ENCODE measurements at regions not wholly inside any gene's neighbourhood (a gene's known extent, or its start where the extent isn't known, plus 50 kb on each side); places are given as distances from the start of the nearest gene placed in this dataset.

DNA sequence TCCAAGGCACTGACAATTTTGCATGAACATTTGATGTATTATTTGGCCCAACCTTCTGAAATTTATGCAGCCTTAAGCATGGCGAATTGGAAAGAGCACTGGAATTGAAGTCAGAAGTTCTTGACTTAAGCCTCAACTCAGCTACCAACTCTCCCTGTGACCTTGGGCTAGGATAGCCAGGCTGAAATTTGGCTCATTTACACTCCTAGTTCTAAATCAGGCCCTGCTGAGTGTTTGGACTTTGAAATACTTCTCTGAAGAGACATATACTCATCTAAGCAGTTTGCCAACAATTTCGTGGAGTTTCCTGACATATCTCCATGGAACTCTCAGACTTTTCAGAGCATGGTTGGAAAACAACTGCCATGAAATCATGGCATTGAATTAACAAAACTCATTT lies 489.6 kb upstream of the PIK3C3 start (continued):
- TF ChIP-seq, protein P1, sequence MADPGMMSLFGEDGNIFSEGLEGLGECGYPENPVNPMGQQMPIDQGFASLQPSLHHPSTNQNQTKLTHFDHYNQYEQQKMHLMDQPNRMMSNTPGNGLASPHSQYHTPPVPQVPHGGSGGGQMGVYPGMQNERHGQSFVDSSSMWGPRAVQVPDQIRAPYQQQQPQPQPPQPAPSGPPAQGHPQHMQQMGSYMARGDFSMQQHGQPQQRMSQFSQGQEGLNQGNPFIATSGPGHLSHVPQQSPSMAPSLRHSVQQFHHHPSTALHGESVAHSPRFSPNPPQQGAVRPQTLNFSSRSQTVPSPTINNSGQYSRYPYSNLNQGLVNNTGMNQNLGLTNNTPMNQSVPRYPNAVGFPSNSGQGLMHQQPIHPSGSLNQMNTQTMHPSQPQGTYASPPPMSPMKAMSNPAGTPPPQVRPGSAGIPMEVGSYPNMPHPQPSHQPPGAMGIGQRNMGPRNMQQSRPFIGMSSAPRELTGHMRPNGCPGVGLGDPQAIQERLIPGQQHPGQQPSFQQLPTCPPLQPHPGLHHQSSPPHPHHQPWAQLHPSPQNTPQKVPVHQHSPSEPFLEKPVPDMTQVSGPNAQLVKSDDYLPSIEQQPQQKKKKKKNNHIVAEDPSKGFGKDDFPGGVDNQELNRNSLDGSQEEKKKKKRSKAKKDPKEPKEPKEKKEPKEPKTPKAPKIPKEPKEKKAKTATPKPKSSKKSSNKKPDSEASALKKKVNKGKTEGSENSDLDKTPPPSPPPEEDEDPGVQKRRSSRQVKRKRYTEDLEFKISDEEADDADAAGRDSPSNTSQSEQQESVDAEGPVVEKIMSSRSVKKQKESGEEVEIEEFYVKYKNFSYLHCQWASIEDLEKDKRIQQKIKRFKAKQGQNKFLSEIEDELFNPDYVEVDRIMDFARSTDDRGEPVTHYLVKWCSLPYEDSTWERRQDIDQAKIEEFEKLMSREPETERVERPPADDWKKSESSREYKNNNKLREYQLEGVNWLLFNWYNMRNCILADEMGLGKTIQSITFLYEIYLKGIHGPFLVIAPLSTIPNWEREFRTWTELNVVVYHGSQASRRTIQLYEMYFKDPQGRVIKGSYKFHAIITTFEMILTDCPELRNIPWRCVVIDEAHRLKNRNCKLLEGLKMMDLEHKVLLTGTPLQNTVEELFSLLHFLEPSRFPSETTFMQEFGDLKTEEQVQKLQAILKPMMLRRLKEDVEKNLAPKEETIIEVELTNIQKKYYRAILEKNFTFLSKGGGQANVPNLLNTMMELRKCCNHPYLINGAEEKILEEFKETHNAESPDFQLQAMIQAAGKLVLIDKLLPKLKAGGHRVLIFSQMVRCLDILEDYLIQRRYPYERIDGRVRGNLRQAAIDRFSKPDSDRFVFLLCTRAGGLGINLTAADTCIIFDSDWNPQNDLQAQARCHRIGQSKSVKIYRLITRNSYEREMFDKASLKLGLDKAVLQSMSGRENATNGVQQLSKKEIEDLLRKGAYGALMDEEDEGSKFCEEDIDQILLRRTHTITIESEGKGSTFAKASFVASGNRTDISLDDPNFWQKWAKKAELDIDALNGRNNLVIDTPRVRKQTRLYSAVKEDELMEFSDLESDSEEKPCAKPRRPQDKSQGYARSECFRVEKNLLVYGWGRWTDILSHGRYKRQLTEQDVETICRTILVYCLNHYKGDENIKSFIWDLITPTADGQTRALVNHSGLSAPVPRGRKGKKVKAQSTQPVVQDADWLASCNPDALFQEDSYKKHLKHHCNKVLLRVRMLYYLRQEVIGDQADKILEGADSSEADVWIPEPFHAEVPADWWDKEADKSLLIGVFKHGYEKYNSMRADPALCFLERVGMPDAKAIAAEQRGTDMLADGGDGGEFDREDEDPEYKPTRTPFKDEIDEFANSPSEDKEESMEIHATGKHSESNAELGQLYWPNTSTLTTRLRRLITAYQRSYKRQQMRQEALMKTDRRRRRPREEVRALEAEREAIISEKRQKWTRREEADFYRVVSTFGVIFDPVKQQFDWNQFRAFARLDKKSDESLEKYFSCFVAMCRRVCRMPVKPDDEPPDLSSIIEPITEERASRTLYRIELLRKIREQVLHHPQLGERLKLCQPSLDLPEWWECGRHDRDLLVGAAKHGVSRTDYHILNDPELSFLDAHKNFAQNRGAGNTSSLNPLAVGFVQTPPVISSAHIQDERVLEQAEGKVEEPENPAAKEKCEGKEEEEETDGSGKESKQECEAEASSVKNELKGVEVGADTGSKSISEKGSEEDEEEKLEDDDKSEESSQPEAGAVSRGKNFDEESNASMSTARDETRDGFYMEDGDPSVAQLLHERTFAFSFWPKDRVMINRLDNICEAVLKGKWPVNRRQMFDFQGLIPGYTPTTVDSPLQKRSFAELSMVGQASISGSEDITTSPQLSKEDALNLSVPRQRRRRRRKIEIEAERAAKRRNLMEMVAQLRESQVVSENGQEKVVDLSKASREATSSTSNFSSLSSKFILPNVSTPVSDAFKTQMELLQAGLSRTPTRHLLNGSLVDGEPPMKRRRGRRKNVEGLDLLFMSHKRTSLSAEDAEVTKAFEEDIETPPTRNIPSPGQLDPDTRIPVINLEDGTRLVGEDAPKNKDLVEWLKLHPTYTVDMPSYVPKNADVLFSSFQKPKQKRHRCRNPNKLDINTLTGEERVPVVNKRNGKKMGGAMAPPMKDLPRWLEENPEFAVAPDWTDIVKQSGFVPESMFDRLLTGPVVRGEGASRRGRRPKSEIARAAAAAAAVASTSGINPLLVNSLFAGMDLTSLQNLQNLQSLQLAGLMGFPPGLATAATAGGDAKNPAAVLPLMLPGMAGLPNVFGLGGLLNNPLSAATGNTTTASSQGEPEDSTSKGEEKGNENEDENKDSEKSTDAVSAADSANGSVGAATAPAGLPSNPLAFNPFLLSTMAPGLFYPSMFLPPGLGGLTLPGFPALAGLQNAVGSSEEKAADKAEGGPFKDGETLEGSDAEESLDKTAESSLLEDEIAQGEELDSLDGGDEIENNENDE (IDR thresholded peaks at IDR 0.05; ENCODE audit: insufficient replicate concordance, low read length): no peak
- no peak for TF ChIP-seq SAP30 (IDR thresholded peaks at IDR 0.05; ENCODE audit: insufficient read depth, insufficient replicate concordance, low read length)
- no peak for TF ChIP-seq EGR1 (IDR thresholded peaks at IDR 0.05; ENCODE audit: borderline replicate concordance, low read depth, low read length)
- TF ChIP-seq SIRT6 (IDR thresholded peaks at IDR 0.05; ENCODE audit: low read length): no peak
- TF ChIP-seq HDAC6 (IDR thresholded peaks at IDR 0.05; ENCODE audit: low read depth, low read length): no peak
- TF ChIP-seq TAF7 (optimal IDR thresholded peaks at IDR 0.05; ENCODE audit: borderline replicate concordance, low read depth, low read length): no peak
- TF ChIP-seq SUZ12 (IDR thresholded peaks at IDR 0.05; ENCODE audit: low read length): no peak
- no peak for TF ChIP-seq JUN (IDR thresholded peaks at IDR 0.05; ENCODE audit: low read depth, low read length)
- no peak for TF ChIP-seq KDM1A (IDR thresholded peaks at IDR 0.05; ENCODE audit: borderline replicate concordance, low read length)

Measured in H1 (cell line).